GM12892 (cell line): ENCODE measurements at regions not wholly inside any gene's neighbourhood (a gene's known extent, or its start where the extent isn't known, plus 50 kb on each side); places are given as distances from the start of the nearest gene placed in this dataset.

Experiments
- POLR2A ChIP-seq: IDR thresholded peaks from 2 replicates; pipeline ENCODE4 v1.6.1; 2011; ENCODE audit warnings: low read depth, low read length, control low read depth
- POLR2AphosphoS5 ChIP-seq: IDR thresholded peaks from 2 replicates; pipeline ENCODE4 v1.6.1; 2011; ENCODE audit warnings: low read depth, low read length, control low read depth
- TAF1 ChIP-seq: IDR thresholded peaks from 2 replicates; pipeline ENCODE4 v1.6.1; 2011; ENCODE audit warnings: low read depth, mild to moderate bottlenecking, control low read depth, low read length, borderline replicate concordance

GRCh38 chr9:11417782-11418181 is 805.0 kb upstream of the PTPRD start:
- no peak for TF ChIP-seq POLR2A
- no peak for TF ChIP-seq TAF1
- no peak for TF ChIP-seq POLR2AphosphoS5
